NOMO-1 (cell line): ENCODE measurements at regions not wholly inside any gene's neighbourhood (a gene's known extent, or its start where the extent isn't known, plus 50 kb on each side); places are given as distances from the start of the nearest gene placed in this dataset.
A peak's percentile ranks its signal among the peaks of the same experiment; 100 is the strongest.
"Not testable (repeated sequence)": the region's sequence is repeated elsewhere in the genome, so short reads cannot be mapped to it uniquely, and the experiment has no call there.

ENCODE experiments used
- DNase-seq, 2 experiments: peaks; one replicate each; lab custom pipeline; 2025; ENCODE audit not compliant: unreplicated experiment in 2 of 2; lab: John Stamatoyannopoulos, UW

DNA sequence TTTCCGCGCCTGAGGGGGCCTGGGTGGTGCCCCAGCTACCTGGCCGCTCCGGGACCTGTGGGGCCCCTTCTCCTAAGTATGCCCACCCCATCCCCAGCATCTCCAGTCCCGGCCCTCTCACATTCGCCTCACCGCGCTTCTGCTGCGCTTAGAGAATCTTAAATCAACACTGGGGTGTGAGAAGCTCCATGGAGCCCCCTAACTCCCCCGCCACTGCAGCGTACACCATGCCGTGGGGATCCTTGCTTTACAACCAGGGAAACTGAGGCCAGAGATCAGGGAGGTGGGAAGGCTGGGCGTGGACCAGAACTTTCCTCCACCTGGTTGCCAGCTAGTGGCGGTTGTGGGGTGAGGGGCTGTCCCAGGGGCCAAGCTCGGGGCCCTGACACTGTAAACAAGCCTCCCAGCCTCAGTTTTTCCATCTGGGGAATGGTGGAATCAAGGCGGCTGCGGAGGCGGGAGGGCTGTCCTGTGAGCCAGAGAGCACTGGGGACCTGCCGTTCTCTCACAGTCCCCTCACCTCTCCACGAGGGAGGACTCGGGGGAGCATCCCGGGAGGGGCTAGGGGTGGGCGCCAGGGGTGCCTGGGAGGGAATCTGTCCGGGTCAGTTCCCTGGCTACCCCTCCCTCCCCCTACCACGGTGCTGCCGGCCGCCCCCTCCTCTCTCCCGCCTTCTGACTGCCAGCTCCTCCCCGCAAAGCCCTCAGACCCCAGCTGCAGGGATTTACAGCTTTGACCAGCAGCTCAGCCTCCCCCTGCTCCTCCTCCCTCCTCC lies 161.2 kb downstream of the C9orf50 start:
- DNase-seq: no peak

DNA sequence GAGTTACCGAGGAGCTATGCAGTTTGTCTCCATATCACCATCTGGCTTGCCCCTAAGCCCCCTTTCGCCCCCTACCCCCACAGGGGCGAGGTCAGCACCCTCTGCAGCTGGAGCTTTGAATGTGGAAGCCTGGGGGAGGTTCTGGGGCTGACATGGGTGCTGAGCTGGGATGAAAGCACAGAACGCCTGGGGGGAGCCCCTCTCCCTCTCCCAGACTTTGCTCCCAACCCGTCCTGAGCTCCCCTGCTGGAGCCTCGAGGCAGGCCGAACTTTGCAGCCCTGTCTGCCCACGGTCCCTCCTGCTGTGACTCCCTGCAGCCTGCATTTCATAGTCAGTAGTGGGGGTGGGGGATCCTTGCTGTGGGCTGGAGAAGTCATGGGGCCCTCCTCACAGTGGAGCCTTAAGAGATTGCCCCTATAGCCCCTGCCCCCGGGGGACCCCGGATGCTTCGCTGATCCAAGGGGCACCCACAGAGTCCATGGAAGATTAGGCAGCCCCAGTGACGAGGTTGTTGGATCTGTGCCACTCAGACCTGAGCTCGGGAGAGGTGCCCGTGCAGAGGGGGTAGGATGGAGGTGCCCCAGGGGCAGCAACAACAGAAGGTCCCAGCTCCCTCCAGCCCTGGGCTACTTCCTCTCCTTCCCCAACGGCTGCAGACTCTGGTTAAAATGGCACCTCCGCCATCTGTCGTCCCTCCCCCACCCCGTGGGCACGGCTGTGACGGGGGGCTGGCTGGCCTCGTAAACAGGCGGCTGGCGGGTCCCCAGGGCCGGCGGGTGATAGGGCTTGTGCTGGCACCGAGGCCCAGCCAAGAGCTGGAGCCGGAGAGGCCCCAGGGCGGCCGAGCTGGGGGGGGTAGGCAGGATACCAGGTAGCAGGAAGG lies 162.0 kb downstream of the C9orf50 start:
- DNase-seq: peak; percentile 64 to 82

DNA sequence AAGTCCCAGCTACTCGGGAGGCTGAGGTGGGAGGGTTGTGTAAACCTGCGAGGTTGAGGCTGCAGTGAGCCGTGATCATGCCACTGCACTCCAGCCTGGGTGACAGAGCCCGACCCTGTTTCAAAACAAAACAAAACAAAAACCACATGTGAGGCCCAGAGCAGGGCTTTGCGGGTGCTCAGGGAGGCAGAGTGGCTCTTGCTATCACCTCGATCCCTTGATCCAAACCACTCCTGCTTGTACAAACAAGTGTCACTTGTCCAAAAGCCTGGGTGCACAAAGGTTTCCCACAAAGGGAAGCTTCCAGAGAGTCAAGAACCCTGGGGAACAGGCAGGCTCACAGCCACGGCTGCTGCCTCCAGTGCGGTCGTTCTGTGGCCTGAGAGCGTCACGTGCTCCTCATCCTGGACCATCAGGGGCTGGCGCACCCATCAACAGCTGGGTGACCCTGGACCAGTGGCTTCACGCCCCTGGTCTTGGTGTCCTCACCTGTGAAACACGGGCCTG lies 162.7 kb downstream of the C9orf50 start:
- peak; percentile 62 to 66 for DNase-seq

DNA sequence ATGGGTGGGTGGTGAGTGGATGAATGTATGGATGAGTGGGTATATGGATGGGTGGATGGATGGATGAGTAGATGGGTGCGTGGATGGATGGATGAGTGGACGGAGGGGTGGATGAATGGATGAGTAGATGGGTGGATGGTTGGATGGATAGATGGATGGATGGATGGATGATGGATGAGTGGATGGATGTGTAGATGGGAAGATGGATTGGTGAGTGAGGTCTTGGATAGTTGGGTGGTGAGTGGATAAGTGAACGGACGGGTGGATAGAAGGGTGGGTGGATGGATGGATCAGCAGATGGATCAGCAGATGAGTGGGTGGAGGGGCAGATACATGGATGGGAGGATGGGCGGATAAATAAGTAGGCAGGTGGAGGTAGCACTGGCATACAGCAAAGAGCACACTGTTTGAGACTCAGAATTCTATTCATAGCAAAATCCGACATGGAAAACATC lies 163.5 kb downstream of the C9orf50 start:
- DNase-seq: no peak

DNA sequence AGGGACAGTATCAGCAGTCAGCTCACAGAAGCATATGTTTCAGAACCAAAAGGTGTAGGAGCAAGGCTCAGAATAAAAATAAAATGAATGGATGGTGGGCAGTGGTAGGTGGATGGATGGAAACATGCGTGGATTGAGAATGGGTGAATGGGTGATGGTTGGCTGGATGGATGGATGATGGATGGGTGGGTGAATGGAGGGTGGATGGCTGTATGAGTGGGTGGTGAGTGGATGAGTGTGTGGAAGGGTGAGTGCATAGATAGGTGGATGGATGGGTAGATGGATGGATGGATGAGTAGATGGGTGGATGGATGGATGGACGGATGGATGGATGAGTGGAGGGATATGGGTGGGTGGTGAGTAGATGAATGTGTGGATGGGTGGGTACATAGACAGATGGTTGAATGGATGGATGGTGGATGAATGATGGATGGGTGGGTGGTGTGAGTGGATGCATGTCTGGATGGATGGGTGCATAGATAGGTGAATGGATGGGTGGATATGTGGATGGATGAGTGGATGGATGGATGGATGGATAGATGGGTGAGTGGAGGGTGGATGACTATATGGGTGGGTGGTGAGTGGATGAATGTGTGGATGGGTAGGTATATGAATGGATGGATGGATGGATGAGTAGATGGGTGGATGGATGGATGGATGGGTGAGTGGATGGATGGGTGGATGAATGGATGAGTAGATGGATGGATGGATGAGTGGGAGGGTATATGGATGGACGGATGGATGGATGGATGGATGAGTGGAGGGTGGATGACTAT lies 164.2 kb downstream of the C9orf50 start:
- DNase-seq: no peak

DNA sequence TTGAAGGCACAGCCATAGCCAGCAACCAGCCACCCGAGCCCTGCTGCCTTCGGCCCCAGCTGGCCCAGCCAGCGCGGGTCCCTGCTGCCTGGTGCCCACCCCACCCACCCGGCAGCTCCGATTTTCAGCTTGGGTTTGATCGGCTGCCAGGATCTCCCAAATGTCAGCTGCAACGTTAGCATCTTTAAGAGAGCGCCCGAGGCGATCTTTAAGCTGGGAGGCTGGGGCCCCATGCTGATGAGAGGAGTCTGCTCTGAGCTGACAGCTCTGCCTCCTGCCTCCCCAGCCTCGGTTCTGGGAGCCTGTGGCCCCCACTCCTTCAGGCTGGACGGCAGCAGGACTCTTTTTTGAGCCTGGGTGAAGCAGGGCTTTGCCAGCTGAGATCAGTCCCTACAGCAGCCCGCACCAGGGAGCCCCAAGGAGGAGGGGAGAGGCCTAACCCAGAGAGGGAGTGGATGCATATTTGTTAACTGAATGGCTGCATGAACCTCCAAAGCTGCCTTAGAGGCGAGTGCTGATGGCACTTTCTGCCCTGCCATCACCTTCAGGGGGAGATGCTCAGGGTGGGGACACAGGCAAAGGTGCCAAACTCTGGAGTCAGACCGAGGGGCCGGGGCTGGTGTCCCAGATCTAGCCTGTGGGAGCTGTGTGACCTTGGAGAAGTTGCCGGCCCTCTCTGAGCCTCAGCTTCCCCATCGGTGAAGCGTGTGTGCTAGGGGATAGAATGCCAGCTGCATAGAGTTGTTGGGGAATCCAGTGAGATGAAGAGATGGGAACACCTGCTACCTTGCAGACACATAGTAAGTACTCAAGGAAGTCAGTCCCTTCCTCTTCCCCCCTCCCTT lies 165.5 kb downstream of the C9orf50 start:
- no peak for DNase-seq

DNA sequence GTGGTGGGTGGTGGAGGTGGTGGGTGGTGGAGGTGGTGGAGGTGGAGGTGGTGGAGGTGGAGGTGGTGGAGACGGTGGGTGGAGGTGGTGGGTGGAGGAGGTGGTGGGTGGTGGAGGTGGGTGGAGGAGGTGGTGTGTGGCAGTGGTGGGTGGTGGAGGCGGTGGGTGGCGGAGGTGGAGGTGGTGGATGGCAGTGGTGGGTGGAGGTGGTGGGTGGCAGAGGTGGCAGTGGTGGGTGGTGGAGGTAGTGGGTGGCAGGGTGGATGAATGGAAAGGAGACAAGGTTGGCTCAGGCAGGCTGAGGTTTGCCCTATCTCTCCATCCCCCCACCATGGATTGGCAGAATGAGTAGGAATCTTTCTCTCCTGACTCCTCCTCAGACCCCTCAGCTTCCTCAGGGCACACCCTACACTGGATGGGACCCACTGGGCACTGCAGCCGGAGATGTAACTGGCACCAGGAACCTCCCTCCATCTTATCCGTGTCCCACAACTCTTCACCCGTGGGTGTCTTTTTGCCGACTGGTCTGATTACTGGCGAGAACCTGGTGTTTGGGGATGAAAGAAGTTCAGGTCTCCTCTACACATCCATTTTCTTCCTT lies 166.3 kb downstream of the C9orf50 start:
- no peak for DNase-seq

DNA sequence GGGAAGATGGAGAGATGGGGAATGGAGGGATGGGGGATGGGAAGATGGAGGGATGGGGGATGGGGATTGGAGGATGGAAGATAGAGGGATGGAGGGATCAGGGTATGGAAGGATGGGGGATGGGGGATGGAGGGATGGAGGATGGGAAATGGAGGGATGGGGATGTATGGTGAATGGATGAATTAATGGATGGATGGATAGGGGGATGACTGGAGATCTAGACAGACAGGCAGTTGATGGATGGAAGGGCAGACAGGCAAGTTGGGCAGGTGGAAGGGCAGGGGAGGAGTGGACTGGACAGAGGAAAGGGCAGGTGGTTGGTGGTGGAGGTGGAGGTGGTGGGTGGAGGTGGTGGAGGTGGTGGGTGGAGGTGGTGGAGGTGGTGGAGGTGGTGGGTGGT lies 167.2 kb downstream of the C9orf50 start:
- DNase-seq: no peak

DNA sequence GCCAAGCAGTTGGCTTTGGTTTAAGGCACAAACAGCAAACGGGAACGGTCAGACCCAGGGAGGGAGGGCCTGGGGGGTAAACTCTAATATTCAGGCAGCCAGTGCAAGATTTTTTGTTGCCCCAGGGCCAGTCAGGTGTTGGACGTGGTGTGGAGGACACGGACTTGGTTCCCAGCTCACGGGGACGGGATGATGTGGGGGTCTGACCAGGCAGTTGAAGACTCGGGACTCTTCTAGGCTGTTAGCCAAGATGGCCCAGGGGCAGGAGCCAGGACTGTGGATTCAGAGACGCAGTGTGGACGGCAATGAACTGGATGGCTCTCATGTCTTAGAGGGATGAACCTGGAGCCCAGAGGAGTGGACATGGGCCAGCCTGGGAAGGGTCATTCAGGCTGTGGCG lies 169.2 kb downstream of the C9orf50 start:
- DNase-seq: no peak

DNA sequence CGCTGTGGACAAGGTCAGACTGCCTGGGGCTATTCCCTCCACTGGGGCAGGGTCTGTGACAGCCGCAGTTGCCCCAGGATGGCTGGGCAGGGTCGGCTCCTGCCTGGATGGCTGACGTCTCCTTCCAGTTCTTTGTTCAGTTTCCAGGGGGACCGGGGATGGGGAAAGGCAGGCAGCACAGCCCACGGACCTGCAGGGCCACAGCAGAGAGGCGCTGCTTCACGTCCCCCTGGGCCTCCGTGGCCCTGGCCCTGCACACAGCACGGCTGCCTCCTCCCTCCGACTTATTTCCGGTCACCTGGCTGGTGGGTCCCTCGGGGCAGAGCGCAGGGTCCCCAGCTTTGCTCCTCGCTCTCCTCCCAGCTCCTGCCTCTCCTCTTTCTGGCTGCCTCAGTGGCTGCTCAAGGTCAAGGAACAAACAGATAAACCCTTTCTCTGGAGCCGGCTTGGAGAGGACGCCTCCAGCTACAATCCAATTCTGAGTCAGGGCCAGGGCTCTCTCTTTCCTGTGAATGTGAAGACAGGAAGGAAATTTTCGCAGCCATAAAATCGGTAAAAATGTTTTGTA lies 169.7 kb downstream of the C9orf50 start:
- DNase-seq: no peak

DNA sequence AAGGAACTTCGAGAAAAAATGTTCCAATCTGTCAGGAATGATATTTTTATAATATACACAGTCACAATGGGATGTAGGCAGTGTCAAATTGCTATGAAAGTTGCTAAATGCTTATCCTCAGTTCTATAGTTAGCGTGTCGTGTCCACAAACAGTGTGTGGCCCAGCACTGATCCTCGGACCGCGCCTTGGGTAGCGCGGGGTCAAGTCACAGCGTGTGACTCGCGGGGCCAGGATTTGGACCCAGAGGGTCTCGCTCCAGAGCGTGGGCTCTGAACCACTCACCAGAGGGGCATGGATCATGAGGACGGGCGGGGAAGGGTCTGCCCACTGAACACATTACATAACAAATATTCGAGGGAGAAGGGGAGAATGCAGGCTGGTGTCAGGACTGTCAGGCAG lies 171.8 kb downstream of the C9orf50 start:
- no peak for DNase-seq

DNA sequence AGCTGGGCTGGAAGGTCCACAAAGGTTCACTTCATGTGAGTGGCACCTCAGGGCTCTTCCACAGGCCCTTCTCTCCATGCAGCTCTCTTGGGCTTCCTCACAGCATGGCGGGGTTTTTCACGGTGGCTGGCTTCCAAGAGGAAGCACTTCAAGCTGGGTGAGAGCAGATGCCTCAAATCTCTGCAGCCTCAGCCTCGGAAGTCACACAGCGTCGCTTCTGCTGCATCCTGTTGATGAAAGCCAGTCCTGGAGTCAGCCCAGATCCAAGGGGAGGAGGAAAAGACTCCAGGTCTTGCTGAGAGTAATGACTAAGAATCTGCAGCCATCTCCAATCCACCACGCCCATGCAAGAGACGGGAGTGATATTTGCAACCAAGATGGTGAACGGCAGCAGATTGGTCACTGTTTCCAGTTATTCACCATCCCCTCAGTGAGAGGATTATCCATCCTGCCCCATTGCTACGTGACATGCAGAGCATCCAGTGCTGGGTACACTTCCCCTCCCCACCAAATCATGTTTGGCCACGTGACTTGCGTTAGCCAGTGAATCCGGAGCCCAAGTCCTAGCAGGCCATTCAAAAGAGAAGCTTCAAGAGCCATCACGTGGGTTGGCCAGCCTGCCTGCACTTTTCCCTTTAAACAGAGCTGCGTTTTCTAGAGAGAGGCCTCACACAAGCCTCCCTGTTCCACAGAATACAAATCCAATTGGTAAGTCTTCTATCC lies 173.9 kb downstream of the C9orf50 start:
- DNase-seq: no peak

DNA sequence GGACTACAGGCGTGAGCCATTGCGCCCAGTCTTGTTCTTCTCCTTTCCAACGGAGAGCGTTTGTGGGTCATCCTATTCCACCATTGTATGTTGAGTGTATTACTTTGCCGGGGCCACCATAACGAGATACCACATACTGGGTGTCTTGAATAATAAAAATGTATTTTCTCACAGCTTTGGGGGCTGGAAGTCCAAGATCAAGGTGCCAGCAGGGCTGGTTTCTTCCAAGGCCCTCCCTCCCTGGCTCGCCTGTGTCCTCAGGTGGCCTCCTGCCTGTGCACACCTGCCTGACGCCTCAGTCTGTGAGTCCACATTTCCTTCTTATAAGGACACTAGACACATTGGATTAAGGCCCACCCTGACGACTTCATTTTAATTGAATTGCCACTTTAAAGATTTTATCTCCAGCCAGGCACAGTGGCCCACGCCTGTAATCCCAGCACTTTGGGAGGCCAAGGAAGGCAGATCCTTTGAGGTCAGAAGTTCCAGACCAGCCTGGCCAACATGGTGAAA lies 175.1 kb downstream of the C9orf50 start:
- DNase-seq: no peak

DNA sequence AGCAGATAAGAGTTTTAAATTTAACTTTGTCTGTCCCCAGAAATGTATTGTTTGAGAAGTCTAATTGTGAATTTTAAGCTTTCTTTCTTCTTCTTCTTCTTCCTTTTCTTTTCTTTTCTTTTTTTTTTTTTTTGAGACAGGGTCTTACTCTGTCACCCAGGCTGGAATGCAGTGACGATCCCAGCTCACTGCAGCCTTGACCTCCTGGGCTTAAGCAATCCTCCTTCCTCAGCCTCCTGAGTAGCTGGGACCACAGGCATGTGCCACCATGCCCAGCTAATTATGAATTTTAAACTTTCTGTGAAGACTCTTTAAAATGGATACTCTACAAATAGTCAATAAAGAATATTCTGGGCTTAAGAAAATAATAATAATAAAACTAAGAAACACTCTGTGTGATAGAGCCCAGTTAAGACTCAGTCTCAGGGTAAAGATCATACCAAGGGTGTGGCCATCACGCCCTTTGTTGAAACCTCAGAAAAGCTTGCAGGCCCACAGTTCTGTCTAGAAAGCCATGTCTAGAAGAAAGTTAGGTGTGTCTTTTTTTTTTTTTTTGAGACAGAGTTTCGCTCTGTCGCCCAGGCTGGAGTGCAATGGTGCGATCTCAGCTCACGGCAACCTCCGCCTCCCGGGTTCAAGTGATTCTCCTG lies 177.3 kb downstream of the C9orf50 start:
- DNase-seq: not testable (repeated sequence)

DNA sequence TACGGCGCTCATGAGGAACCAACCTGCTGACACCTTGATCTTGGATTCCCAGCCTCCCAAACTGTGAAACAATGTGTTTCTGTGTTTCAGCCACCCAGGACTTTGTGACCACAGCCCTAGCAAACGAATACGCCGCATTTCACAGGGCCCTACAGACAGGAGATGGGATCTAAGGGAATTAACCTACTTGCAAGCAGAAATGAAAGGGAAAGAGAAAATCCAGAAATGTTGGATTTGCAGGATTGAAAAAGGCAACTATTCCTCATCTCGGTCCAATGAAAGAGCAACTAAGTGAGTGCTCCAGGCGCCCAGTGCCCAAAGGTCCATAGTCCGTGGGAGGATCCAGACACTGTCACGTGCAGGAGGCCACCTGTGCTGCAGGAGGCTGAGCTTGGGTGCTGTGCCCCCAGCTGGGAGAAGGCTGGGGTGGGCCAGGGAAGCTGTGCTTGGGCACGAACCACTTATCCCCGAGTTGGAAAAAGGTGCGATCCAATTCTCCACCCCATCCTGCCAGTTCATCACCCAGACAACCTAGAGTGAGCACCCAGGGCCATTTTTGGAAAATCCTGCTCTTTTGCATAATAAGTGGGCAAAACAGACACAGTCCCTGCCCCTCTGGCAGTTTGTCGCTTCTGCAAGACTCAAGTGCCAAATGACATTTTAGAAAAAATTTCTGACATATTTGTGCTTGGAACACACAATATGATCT lies 177.9 kb downstream of the C9orf50 start:
- no peak for DNase-seq

DNA sequence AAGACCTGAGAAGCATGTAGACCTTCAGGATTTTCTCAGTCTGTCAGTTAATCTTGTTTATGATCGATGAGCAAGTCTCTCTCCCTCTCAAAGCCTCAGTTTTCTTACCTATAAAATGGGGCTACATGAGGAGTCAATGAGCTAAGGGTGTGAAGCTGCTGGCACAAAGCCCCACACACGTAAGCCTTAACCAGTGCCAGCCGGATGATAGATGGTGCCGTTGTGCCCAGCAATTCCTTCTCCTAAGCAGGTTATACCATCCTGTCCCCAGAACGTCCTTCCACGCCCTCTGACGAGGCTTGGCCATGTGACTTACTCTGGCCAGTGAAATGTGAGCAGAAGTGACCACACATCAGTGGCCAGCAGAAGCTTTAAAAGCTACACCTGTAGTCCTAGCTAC lies 179.0 kb downstream of the C9orf50 start:
- DNase-seq: no peak

DNA sequence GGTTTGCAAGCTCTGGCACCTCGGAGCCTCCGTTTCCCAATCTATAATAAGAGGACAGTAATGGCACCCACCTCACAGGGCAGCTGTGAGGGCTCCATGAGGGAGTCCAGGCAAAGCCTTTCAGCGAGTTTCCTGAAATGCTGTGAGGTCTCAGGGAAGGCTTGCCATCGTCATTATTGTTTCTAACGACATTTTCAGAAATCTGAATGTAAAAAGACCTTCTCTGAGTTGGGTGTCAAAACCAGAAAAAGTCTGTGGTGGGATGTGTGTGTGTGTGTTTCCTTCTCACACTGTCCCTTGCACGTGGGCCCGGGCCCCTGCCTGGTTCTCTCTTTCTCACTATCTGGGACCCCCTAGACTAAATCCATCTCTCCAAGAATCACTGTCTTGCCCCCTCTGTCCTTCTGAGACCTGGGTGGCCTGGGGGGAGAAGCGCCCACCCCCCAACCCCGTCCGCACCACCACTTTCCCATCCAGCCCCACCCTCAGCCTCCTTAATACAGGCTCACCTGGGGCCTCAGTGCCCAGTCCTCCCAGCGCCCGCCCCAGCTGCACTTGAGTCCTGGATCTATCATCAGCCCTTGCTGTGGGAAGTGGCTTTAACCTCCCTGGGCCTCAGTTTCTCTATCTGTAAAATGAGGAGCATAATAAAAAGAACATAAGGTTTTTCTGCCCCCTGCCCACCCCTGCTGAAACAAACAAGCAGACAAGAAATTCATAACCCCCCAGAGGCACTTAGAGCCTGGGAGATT lies 180.3 kb downstream of the C9orf50 start:
- no peak for DNase-seq
